ENCODE measurements at regions not wholly inside any gene's neighbourhood (a gene's known extent, or its start where the extent isn't known, plus 50 kb on each side); places are given as distances from the start of the nearest gene placed in this dataset.

- H3K36me3 ChIP-seq (ENCODE audit: insufficient read depth, low read length) = no peaks in the 10 kb centered on the region
- peaks cover 10% of the 10 kb centered on the region for H3K27me3 Mint-ChIP-seq
These were observed 809.5 kb upstream of the CELF2 start for GRCh38 chr10:10208196-10208595.

GRCh38 chr10:10209167-10209566 is 808.5 kb upstream of the CELF2 start:
- H3K9me3 ChIP-seq (ENCODE audit: control insufficient read depth in 1 of 2, insufficient read depth in 1 of 2, low read length in 2 of 2) = peaks cover 0 to 3% of the 10 kb centered on the region in 2 experiments
- ChIA-PET CTCF (no interaction called here), POLR2A (no interaction called here)
- no peaks in the 10 kb centered on the region for H3K36me3 ChIP-seq (ENCODE audit: insufficient read depth, low read length)
- TF ChIP-seq CTCF (IDR thresholded peaks at IDR 0.05) = no peak
- H3K9me3 Mint-ChIP-seq = no peaks in the 10 kb centered on the region
- no peaks in the 10 kb centered on the region for H3K4me1 ChIP-seq (ENCODE audit: insufficient read depth, low read length)
- ATAC-seq (ENCODE audit: poor library complexity) (no peak), DNase-seq (no peak)
- no peaks in the 10 kb centered on the region for H3K27me3 ChIP-seq (ENCODE audit: control insufficient read depth in 1 of 2, insufficient read depth in 2 of 2, low read length in 2 of 2)
- no peak overlapping the region for H3K27ac ChIP-seq (ENCODE audit: low read depth in 1 of 2, low read length in 2 of 2)
- H3K4me3 ChIP-seq (ENCODE audit: low read length) = no peak overlapping the region
- H3K4me3 Mint-ChIP-seq = no peak overlapping the region
- no peaks in the 10 kb centered on the region for H3K36me3 Mint-ChIP-seq (ENCODE audit: low read depth)
- H3K27ac Mint-ChIP-seq = no peak overlapping the region
- no peaks in the 10 kb centered on the region for H3K4me1 Mint-ChIP-seq (ENCODE audit: low read depth)
- intact Hi-C loops (cut with DNase I, micrococcal nuclease) = no loop called here
- peaks cover 10% of the 10 kb centered on the region for H3K27me3 Mint-ChIP-seq

More at GRCh38 chr10:10208196-10208595, 809.5 kb upstream of the CELF2 start:
- H3K4me1 Mint-ChIP-seq (ENCODE audit: low read depth) = no peaks in the 10 kb centered on the region
- Histone ChIP-seq H3K27me3 (ENCODE audit: control insufficient read depth in 1 of 2, insufficient read depth in 2 of 2, low read length in 2 of 2) (no peaks in the 10 kb centered on the region), H3K9me3 (ENCODE audit: control insufficient read depth in 1 of 2, insufficient read depth in 1 of 2, low read length in 2 of 2) (peaks cover 0 to 3% of the 10 kb centered on the region in 2 experiments), H3K4me1 (ENCODE audit: insufficient read depth, low read length) (no peaks in the 10 kb centered on the region), H3K27ac (ENCODE audit: low read depth in 1 of 2, low read length in 2 of 2) (no peak overlapping the region), H3K4me3 (ENCODE audit: low read length) (no peak overlapping the region)
- DNase-seq = no peak
- ATAC-seq (ENCODE audit: poor library complexity) = no peak
- no peaks in the 10 kb centered on the region for H3K9me3 Mint-ChIP-seq
- H3K4me3 Mint-ChIP-seq = no peak overlapping the region
- intact Hi-C loops (cut with DNase I, micrococcal nuclease) = no loop called here
- CTCF ChIA-PET = no interaction called here
- no peak for TF ChIP-seq CTCF (IDR thresholded peaks at IDR 0.05)
- H3K36me3 Mint-ChIP-seq (ENCODE audit: low read depth) = no peaks in the 10 kb centered on the region
- H3K27ac Mint-ChIP-seq = no peak overlapping the region
- POLR2A ChIA-PET = no interaction called here

GRCh38 chr10:10211409-10211808 is 806.3 kb upstream of the CELF2 start:
- H3K4me3 Mint-ChIP-seq = no peak overlapping the region
- no peaks in the 10 kb centered on the region for H3K4me1 Mint-ChIP-seq (ENCODE audit: low read depth)
- H3K27me3 Mint-ChIP-seq = peaks cover 10% of the 10 kb centered on the region
- no peak overlapping the region for H3K27ac Mint-ChIP-seq
- POLR2A ChIA-PET = no interaction called here
- no peaks in the 10 kb centered on the region for H3K4me1 ChIP-seq (ENCODE audit: insufficient read depth, low read length)
- no peaks in the 10 kb centered on the region for H3K36me3 Mint-ChIP-seq (ENCODE audit: low read depth)
- intact Hi-C loops (cut with DNase I, micrococcal nuclease) = no loop called here
- no peaks in the 10 kb centered on the region for H3K9me3 ChIP-seq (ENCODE audit: control insufficient read depth in 1 of 2, insufficient read depth in 1 of 2, low read length in 2 of 2)
- no peaks in the 10 kb centered on the region for H3K9me3 Mint-ChIP-seq
- no peaks in the 10 kb centered on the region for H3K27me3 ChIP-seq (ENCODE audit: control insufficient read depth in 1 of 2, insufficient read depth in 2 of 2, low read length in 2 of 2)
- CTCF ChIA-PET = no interaction called here
- no peak for ATAC-seq (ENCODE audit: poor library complexity)
- DNase-seq = no peak
- no peaks in the 10 kb centered on the region for H3K36me3 ChIP-seq (ENCODE audit: insufficient read depth, low read length)
- H3K4me3 ChIP-seq (ENCODE audit: low read length) = no peak overlapping the region
- no peak overlapping the region for H3K27ac ChIP-seq (ENCODE audit: low read depth in 1 of 2, low read length in 2 of 2)
- no peak for TF ChIP-seq CTCF (IDR thresholded peaks at IDR 0.05)

Data from CD4-positive, alpha-beta T cell (primary cell).